AG20443 (cell line): ENCODE measurements at regions not wholly inside any gene's neighbourhood (a gene's known extent, or its start where the extent isn't known, plus 50 kb on each side); places are given as distances from the start of the nearest gene placed in this dataset.

Experiments used
- DNase-seq: peaks from one replicate; pipeline ENCODE4 v3.0.0; 2012; ENCODE audit warnings: low spot score, mixed read lengths

DNA sequence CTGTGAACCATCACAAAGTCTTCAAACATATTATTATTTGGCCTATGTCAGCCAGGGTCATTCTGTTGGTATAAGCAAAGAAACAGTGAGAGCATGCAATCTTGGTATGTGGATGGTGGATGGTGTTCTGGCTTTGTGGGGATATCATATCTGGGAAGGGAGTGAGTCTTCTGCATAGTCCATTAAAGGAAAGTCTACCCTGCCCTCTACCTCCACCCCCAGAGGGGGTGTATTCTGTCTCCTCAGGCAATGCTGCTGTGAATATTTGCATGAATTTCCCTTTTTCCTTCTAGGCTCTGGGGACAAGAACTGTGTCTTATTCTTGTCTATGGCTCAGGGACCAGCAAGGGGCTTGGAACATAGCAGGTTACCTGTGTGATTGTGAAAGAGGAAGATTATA, 495.8 kb downstream of the PDCD6IP start:
- no peak for DNase-seq

DNA sequence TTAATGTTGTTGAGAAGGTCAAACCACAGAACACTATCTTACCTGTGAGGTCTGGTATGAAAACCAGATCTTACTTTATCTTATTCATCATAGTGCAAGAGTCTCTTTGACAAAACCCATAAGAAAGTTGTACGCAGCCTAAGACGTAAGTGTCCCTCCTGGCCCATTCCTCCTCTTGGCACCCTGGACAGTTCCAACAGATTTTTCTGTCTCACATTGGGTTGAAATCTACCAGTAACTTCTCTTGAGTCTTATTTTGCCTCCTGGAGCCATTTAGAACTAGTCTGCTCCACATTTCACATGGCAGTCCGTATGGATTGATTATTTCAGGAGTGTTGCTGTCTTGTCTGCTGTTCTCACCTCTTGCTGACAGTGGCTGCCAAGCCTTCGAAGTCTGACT, 498.4 kb downstream of the PDCD6IP start:
- DNase-seq: no peak

DNA sequence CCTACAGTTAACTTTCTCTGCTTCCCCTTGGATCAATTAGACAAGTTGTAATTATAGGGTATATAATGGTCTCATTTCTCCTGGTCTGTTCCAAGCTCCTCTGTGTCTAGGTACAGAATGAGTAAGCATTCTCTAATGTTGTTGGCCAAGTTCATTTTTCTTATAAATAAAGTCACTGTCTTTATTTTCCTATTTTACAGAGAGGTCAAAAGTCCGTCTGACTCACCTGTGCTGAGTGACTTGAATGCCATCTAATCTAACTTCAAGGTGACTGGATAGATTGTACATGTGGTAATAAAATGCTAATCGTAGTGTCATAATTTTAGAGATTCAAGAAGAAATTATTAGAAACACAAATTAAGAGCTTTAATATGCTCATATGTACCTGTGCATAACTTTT, 500.2 kb downstream of the PDCD6IP start:
- no peak for DNase-seq

DNA sequence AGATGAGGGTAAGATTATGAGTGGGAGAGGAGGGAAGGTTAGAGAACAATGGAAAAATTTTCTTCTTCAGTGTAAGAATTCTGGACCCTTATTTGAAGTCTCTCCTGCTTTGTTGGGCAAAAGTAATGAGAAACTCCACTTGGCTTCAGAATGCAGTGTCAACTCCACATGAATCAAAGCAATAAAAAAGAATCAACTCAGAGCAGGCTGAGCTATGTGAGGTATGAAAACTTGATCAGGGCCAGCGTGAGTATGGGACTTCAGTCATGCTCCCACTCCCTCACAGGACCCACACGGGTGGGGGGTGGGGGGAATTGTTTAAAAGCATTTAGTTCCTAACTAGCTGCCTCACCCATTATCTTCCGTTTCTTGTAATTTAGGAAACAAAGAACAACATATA, 502.2 kb downstream of the PDCD6IP start:
- no peak for DNase-seq

DNA sequence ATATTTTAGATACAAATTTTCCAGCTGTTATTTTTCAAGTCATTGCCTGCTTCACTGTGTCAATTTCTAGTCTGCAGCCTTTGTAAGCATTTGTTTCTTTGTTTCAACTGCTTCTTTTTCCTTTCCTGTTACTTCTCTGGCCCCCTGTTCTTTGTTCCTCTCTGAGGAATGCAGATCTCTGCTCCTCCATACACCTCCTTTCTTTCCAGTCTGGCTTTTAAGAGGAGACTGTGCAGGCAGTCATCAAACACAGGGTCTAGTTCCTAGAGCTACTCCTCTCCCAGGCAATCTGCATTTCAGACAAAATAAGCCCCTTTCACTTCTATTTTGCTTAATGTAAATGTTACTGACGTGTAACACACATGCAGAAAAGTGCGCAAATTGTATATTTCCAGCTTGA, 502.9 kb downstream of the PDCD6IP start:
- no peak for DNase-seq

DNA sequence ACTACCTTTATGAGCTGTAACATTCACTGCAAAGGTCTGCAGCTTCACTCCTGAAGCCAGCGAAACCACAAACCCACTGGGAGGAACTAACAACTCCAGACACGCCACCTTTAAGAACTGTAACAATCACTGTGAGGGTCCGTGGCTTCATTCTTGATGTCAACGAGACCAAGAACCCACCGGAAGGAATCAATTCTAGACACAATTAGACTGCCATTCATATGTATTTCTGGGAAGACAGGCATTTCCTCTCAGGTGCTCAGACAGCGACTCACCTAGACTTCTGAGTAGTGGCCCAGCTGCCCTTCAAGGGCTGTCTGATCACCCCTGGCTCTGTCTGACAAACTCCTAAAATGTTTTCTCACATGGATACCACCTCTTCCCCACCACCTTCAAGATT, 506.8 kb downstream of the PDCD6IP start:
- no peak for DNase-seq

DNA sequence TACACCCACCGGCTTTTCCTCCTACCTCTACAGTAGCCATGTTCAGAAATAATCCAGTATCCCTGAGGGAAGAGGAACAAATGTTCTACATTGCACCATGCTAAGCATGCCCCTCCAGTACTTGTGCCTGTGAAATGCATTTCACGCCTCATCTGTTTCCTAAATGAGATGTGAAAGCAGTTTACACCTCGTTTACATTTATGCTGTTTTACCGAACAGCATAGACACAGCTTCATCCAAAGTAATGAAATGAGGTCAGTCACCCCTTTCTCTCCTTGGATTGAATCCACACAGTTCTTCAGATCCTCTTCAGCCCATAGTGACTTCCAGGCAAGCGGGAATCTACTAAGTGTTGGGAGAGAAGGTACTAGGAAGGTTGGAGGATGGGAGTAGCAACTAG, 514.3 kb downstream of the PDCD6IP start:
- no peak for DNase-seq

DNA sequence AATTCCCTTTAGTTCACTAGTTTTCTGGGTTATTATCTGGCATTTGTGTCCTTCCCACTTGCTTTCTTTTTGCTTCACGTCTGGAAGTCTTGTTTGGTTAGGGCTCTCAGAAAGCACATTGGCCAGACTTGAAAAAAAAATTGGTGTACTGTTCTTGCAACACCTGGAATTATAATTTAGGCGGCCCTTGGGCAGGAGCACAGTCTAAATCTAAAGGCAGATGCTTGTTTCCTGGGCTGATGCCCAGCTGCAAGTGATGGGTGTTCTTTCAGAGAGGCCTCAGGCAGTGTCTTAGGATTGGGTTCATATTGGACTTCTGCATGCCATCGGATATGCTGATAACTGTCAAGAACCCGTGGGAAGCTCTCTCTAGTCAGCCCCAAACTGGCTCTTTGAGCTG, 521.5 kb downstream of the PDCD6IP start:
- no peak for DNase-seq

DNA sequence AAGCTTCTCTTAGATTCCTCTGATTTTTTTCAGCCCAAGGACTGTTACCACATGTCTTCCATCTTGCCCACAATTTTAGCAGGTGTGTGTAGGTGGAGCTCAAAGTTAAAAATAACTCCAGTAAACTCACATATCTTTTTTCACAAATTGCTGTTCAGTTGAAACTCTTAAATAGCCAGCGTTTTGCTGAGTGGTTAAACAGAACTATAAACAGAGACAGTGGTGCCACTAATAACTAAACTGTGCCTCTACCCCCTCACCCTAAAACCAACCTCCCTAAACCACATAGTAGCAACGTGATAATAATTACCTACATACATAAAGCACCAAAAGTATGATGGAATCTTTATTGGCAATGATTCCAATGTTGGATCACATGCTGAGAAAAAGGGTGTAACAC, 525.1 kb downstream of the PDCD6IP start:
- no peak for DNase-seq

DNA sequence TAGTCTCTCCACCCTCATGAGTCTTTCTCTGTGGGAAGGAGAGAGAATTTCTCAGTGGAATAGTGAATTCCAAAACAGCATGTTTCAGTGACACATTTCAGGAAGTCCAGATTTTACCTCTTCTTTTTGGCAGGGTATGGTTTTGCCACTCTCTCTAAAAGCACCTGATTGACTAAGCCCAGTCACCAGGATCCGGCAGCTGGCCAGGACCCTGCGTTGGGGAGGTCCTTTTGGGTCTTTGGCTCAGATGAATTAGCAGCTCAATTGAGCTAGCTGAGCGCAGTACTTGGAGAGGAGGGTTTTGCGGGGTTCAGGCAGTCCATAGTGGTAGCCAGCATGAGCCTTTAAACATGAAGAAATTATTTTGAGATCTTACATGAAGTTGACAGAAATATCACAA, 548.2 kb downstream of the PDCD6IP start:
- DNase-seq: no peak

DNA sequence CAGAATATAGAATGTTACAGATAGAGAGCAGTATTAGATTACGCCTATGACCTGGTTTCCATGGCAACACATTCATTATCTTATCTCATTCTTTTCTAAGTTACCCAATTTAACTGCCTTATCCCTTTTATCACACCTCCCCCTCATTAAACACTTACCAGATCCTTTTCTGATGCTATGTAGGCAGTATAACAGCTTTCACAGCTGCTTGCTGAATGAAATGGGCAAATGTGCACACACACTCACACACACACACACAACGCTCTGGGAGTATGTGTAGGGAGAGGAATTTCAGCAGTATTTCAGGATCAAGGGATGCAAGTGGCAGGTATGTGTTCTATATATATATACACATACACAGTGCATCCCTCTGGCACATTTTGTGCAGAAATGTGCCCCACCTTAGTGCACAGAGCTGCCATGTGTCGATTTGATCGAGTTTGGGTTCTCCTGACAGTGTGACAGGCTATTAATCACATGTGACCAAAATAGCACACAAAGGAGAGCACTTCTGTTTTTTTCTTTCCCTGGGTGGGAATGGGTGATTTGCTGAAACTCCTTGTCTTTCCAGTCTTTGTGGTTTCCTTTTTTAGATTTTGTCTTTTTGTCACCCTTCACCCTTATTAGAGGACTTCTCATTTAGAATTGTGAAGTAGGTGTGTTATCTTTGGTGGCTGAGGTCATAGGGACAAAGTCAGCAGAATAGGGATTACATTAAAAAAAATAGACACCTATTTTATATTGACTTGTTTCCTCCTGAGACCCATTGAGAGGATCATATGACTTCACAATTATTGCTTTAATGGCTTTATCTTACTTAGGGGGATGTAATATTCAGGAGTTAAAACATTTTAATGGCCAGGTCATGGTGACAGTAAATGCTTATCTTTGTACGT, 553.7 kb downstream of the PDCD6IP start:
- DNase-seq: no peak

DNA sequence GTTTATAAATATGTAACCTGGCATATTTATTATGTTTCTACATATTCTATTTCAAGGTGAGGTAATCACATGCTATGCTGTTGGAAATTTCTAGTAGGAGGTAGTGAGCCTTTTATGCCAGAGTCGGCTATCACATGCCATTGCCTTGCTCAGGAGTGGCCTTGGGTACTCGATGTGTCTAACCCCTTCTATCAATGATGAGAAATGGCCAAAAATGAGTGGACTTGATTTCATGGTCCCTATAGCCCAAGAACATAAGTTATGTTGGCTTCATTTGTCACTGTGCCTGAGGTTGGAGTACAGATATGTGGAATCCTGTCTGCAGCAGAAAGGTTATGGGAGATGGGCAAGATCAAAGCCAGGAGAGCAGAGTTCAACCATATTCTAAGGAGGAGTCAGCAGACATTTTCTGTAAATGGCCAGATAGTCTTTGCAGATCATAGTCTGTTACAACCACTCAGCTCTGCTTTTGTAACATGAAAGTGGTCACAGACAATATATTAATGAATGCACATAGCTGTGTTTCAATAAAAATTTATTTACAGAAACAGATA, 554.4 kb downstream of the PDCD6IP start:
- no peak for DNase-seq

DNA sequence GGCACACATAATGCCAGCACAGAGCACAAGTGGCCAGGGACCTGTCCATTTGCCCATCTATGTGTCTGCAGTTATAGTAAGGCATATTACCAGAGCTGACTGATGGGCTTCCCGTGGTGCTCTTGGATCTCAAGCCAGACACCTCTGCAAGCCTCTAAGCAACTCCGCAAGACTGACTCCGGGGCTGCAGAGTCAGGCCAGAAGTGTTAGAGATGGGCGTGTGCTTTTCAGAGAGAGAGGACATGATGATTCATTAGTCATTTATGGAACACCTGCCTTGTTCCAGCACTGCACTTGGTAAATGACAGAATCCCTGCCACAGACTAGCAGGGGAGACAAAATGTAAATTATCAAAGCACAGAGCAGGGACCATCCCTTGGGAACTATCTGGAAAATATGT, 559.0 kb downstream of the PDCD6IP start:
- no peak for DNase-seq

DNA sequence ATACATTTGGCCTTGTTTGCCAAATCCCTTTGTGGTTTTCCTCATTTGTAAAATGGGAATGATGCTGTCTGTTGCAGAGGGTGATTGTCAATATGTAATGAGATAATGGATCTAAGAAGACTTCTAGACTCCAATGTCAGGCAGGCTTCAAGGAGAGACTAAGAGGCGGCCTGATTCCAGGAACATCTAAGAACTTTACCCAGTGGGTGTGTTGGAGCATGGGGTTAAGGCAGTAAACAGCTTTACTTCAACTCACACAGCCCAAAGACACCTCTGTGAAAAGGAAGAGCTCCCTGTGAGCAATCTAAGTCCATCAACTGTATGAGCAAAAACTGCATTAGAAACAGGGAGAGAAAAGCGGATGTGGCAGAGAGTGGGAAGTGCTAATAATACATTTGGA, 560.6 kb downstream of the PDCD6IP start:
- no peak for DNase-seq

DNA sequence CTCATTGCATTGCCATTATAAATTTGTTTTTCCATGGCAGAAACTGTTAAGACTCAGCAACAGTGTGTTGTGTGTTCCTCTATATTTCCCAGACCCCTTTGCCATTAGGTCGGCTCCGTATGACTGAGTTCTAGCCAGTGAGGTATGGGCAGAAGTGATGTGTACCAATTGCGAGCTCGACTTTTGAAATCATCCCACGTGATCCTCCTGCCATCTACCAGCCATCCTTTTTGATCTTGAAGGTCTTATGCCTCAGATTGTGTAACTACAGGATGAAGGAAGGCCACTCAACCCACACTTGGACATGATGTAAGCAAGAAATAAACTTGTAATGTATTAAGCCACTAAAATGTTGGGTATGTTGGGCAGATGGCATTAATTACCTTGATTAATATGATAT, 562.3 kb downstream of the PDCD6IP start:
- no peak for DNase-seq

DNA sequence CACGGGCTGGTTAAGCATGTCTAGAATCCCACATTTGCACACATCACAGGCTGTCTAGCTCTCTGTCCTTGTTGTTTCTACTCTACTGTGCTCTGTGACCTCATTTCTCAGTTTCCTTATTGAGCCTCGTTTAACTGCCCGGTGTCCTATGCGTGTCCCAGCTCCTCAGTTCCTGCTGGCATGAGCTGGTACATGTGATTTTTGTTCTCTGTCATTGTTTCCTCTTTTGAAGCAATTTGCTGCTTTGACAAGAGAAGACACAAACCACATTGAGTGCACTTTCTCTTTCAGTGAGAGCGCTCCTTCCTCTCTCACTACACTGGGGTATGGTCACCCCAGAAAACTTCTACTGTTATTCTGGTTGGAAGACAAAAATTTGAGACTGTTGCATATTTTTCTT, 563.5 kb downstream of the PDCD6IP start:
- DNase-seq: no peak

DNA sequence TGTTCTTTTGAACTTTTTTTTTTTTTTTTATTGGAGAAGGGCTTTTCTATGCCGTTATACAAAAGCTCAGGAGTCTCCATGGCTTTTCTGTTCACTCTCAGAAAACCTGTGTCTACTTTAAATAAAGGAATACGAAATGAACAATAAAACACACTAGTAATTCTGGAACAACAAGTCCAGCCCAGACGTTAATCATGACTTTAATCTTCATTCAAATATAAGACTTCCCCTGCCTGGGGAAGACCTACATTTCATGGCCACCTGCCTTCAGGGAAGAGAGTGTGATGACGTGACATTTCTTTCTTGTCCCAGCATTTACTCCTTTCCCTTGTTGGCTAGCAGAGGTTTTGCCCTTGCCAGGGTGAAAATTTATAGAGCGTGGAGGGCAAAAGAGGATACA, 564.5 kb downstream of the PDCD6IP start:
- DNase-seq: no peak

DNA sequence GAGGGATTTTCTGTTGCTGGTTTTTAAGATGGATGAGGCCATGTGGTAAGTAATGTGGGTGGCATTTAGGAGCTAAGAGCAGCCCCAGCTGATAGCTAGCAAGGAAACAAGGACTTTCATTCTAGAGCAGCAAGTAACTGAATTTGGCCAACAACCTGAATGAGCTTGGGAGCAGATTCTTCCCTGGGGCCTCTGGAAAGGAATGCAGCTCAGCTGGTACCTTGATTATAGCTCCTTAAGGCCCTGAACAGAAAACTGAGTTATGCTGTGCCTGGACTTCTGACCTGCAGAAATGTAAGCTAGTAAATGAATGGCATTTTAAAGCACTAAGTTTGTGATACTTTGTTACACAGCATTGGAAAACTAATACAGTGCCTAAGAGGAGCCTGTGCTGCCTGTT, 565.5 kb downstream of the PDCD6IP start:
- DNase-seq: no peak

DNA sequence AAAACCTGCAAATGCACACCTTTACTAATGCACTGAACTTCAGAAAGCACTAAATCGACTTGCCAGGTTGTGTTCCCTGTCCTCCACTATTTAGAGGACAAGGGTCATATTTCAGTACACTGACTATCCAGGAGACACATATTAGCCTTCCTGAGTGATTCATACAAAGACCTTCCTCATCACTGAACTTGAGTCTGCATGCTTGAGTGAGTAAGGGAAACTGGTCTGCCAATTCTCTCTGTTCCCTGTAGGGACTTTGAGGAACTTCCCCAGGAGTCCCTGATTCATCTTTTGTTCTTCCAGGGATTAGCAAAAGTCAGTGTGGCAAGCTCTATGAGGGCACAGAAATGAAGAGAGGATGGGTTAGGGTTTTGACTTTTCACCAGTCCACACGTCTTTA, 565.9 kb downstream of the PDCD6IP start:
- no peak for DNase-seq

DNA sequence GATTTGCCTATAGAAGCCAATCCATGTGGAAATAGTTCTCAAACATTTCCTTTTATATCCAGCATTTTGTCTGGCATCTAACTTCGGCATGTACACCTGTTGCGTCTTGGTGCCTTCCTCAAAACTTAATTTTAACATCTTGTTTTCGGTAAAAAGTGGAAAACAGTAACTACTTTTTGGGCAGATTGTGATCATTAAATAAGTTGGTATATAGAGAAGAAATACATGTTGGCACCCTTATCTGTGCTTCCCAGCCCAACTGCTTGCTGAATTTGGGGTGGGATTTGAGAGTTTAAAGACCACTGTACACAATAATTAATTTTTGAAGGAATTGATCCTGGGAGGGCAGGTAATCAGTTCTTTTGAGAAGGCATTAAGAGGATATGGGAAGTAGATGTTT, 566.8 kb downstream of the PDCD6IP start:
- no peak for DNase-seq

DNA sequence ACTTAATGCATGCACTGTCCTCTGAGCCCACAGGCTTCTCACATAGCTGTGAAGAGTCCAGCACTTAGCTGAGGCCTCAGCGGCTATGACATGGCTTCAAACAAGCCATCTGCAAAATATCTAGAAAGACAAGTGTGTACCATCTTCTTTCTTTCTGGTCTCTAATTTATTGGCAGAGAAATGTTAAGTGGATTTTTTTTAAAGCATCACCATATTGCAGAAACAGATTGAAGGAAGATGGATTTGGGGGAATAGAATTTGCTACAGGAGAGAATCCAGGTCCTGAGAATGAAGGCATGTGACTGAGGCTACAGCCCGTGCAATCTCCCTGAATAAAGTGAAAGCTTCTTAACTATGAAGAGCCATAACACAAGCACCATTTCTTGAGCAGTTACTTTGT, 567.3 kb downstream of the PDCD6IP start:
- DNase-seq: no peak

DNA sequence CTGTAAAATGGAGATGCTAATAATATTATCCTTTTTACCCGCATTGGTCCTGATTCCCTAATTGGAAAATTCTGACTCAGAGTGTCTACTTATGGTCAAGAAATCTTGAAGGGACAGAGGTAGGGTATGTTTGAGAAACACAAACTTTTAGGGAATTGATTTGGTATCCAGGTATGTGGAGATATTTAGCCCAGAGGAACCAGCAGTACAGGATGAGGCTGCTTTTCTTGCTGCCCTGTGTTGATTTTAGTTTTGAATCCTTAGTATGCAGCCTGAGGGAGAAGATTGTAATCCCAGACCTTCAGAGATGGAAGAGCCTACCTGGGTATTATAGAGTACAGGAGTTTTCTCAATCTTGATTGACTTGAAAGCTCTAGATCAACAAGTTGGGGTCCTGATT, 569.1 kb downstream of the PDCD6IP start:
- no peak for DNase-seq

DNA sequence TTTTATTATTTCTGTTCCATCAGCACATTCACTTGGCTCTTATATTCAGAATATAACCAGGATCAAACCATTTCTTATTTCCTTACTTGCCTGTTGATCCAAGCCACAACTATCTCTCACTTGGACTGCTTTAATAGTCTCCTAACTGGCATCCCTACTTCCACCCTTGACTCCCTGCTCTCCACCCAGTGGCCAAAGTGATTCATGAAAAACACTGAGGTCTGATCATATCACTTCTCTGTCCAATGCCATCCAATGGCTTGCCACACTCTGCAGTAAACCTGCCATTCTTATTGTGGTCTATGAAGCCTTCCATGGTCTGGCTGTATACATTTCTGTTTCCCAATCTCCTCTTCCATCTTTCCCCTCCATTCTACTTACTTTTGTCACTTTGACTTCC, 576.1 kb downstream of the PDCD6IP start:
- no peak for DNase-seq

DNA sequence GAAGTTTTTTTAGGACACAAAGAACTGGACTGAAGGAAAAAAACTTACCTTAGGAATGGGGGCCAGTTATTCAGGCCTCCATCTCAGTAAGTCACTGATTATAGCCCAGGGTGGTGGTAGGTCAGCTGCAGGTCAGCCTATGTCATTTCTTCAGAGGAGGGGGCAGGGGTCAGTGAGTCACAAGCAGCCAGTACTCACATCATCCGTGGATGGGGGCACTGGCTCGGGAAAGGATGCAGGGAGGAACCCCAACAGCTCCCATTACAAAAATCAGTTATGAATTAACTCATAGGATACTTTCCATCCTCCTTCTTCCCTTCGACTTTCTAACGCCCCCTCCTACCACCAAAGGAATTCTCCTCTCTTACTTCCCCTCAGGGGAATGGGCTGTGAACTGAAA, 578.3 kb downstream of the PDCD6IP start:
- DNase-seq: no peak
